GM23338 (cell line): ENCODE measurements at regions not wholly inside any gene's neighbourhood (a gene's known extent, or its start where the extent isn't known, plus 50 kb on each side); places are given as distances from the start of the nearest gene placed in this dataset.
"Not testable (repeated sequence)": the region's sequence is repeated elsewhere in the genome, so short reads cannot be mapped to it uniquely, and the experiment has no call there.

Experiments
- ATAC-seq: fragments of 200-7000 bp; cut with Tn5 transposase; 3 replicates; pipeline ENCODE4 v1.9.1; 2020
- DNase-seq: peaks from one replicate; pipeline ENCODE4 v3.0.0-alpha.2; 2015; ENCODE audit warnings: low spot score
- H2AFZ ChIP-seq: fragments of 200-600 bp; sonication (generic); 2 replicates; pipeline ENCODE4 v1.8.0; 2016; ENCODE audit warnings: antibody characterized with exemption, mild to moderate bottlenecking, moderate library complexity
- H3F3A ChIP-seq: fragments of 200-600 bp; sonication (generic); replicated peaks from 2 replicates; pipeline ENCODE4 v1.8.0; 2017; ENCODE audit warnings: antibody characterized with exemption, mixed run types, low read depth
- H3K27ac ChIP-seq: fragments of 200-600 bp; sonication (generic); 2 replicates; pipeline ENCODE4 v1.6.1; 2016; ENCODE audit warnings: low read depth
- H3K27me3 ChIP-seq: fragments of 200-600 bp; sonication (generic); 2 replicates; pipeline ENCODE4 v1.8.0; 2016; ENCODE audit warnings: mild to moderate bottlenecking, mixed run types, moderate library complexity; ENCODE audit not compliant: insufficient read depth
- H3K36me3 ChIP-seq: fragments of 200-600 bp; sonication (generic); 2 replicates; pipeline ENCODE4 v1.8.0; 2016; ENCODE audit warnings: mild to moderate bottlenecking; ENCODE audit not compliant: insufficient read depth
- H3K4me1 ChIP-seq: fragments of 200-600 bp; sonication (generic); 2 replicates; pipeline ENCODE4 v1.8.0; 2016; ENCODE audit warnings: mild to moderate bottlenecking, moderate library complexity; ENCODE audit not compliant: insufficient read depth
- H3K4me2 ChIP-seq: fragments of 200-600 bp; sonication (generic); 2 replicates; pipeline ENCODE4 v1.7.1; 2017; ENCODE audit warnings: mixed run types
- H3K4me3 ChIP-seq: fragments of 200-600 bp; sonication (generic); 2 replicates; pipeline ENCODE4 v1.6.1; 2016; ENCODE audit warnings: mixed run types
- H3K79me2 ChIP-seq: fragments of 200-600 bp; sonication (generic); replicated peaks from 2 replicates; pipeline ENCODE4 v1.8.0; 2017; ENCODE audit warnings: mild to moderate bottlenecking; ENCODE audit not compliant: insufficient read depth
- H3K9me2 ChIP-seq: fragments of 200-600 bp; sonication (generic); 2 replicates; pipeline ENCODE4 v1.8.0; 2017; ENCODE audit not compliant: insufficient read depth
- H4K20me1 ChIP-seq: fragments of 200-600 bp; sonication (generic); replicated peaks from 2 replicates; pipeline ENCODE4 v1.8.0; 2017; ENCODE audit warnings: mild to moderate bottlenecking; ENCODE audit not compliant: insufficient read depth
- H3K27ac Mint-ChIP-seq: 2 replicates; pipeline ENCODE4 v1.8.0; 2020; ENCODE audit warnings: inconsistent platforms, mild to moderate bottlenecking, moderate library complexity, mixed read lengths
- H3K27me3 Mint-ChIP-seq: 3 replicates; pipeline ENCODE4 v1.8.0; 2022; ENCODE audit warnings: low read depth, mild to moderate bottlenecking, moderate library complexity, mixed read lengths, inconsistent platforms; ENCODE audit not compliant: insufficient read depth, poor library complexity
- H3K36me3 Mint-ChIP-seq: 3 replicates; pipeline ENCODE4 v1.8.0; 2021; ENCODE audit warnings: low read depth, mild to moderate bottlenecking, inconsistent platforms, moderate library complexity, mixed read lengths
- H3K4me1 Mint-ChIP-seq: 3 replicates; pipeline ENCODE4 v1.8.0; 2020; ENCODE audit warnings: mild to moderate bottlenecking, inconsistent platforms, mixed read lengths
- H3K4me3 Mint-ChIP-seq: 3 replicates; pipeline ENCODE4 v1.8.0; 2021; ENCODE audit warnings: moderate library complexity, mild to moderate bottlenecking, inconsistent platforms, mixed read lengths
- H3K9me3 Mint-ChIP-seq: 3 replicates; pipeline ENCODE4 v1.8.0; 2020; ENCODE audit warnings: moderate library complexity, mild to moderate bottlenecking, inconsistent platforms, mixed read lengths
- ETS1 ChIP-seq: IDR thresholded peaks from 2 replicates; pipeline ENCODE4 v1.6.1; 2016; ENCODE audit warnings: antibody characterized with exemption
- EZH2 ChIP-seq: fragments of 200-600 bp; sonication (generic); IDR thresholded peaks from one replicate; pipeline ENCODE4 v1.8.0; 2017; ENCODE audit warnings: antibody characterized with exemption, mild to moderate bottlenecking, low read depth; ENCODE audit not compliant: unreplicated experiment
- EZH2phosphoT487 ChIP-seq: fragments of 200-600 bp; sonication (generic); IDR thresholded peaks from one replicate; pipeline ENCODE4 v1.8.1; 2018; ENCODE audit warnings: antibody characterized with exemption; ENCODE audit not compliant: unreplicated experiment
- JUNB ChIP-seq: IDR thresholded peaks from one replicate; pipeline ENCODE4 v1.6.1; 2016; ENCODE audit warnings: antibody characterized with exemption; ENCODE audit not compliant: unreplicated experiment
- STAT1 ChIP-seq: IDR thresholded peaks from one replicate; pipeline ENCODE4 v1.6.1; 2016; ENCODE audit warnings: antibody characterized with exemption; ENCODE audit not compliant: unreplicated experiment
- ZNF114 ChIP-seq: fragments of 250-450 bp; sonication (Bioruptor Pico); IDR thresholded peaks from 2 replicates; pipeline ENCODE4 v1.5.0; 2020; ENCODE audit warnings: mild to moderate bottlenecking, moderate library complexity
- ZNF331 ChIP-seq: fragments of 250-450 bp; sonication (Bioruptor Pico); IDR thresholded peaks from 2 replicates; pipeline ENCODE4 v1.5.0; 2020; ENCODE audit warnings: low read depth, mild to moderate bottlenecking, moderate library complexity

GRCh38 chr4:85128246-85129204 is 162.0 kb upstream of the WDFY3 start:
- H3K4me1 ChIP-seq = peaks cover 34% of the 10 kb centered on the region
- H3K9me2 ChIP-seq = no peaks in the 10 kb centered on the region
- DNase-seq (peak; percentile 20), ATAC-seq (peak; percentile 40)
- no peaks in the 10 kb centered on the region for H4K20me1 ChIP-seq
- TF ChIP-seq ZNF331 (CRISPR knock-in tag) = no peak
- H3K79me2 ChIP-seq = no peaks in the 10 kb centered on the region
- H3K4me1 Mint-ChIP-seq = peaks cover 29% of the 10 kb centered on the region
- H3K4me2 ChIP-seq = peak overlapping the region; percentile 68
- no peak overlapping the region for H3K4me3 Mint-ChIP-seq
- peaks cover 2% of the 10 kb centered on the region; the same call in 1 of the 3 replicates for H3K36me3 Mint-ChIP-seq
- peak overlapping the region; percentile 80 for H2AFZ ChIP-seq
- no peaks in the 10 kb centered on the region for H3K27me3 ChIP-seq
- no peaks in the 10 kb centered on the region for H3K36me3 ChIP-seq
- 0 out of 2 replicates have a peak overlapping the region, but pooled peaks have one; percentile 12 for H3K4me3 ChIP-seq
- H3K9me3 Mint-ChIP-seq = peaks cover 7% of the 10 kb centered on the region; the same call in 2 of the 3 replicates
- H3F3A ChIP-seq = no peaks in the 10 kb centered on the region; the same call in 1 of the 2 replicates
- no peak overlapping the region for H3K27ac ChIP-seq
- H3K27ac Mint-ChIP-seq = no peak overlapping the region
- peaks cover 2% of the 10 kb centered on the region for H3K27me3 Mint-ChIP-seq

GRCh38 chr4:85129354-85130125 is 163.1 kb upstream of the WDFY3 start:
- H3K27me3 Mint-ChIP-seq, H3K27ac ChIP-seq, H3K4me3 ChIP-seq, H3K79me2 ChIP-seq, H3F3A ChIP-seq, H3K9me3 Mint-ChIP-seq, H3K36me3 ChIP-seq, H4K20me1 ChIP-seq, H3K4me3 Mint-ChIP-seq, H3K27ac Mint-ChIP-seq, H3K27me3 ChIP-seq, H3K36me3 Mint-ChIP-seq, H3K9me2 ChIP-seq: not testable (repeated sequence)
- ATAC-seq (peak; percentile 13; the same call in 1 of the 3 replicates), DNase-seq (peak; percentile 25)
- Histone ChIP-seq H3K4me1 (peaks cover 34% of the 10 kb centered on the region), H3K4me2 (peak overlapping the region; percentile 55), H2AFZ (peak overlapping the region; percentile 66; the same call in 1 of the 2 replicates)
- H3K4me1 Mint-ChIP-seq = peaks cover 29% of the 10 kb centered on the region

GRCh38 chr4:85132117-85132516 is 165.6 kb upstream of the WDFY3 start:
- Mint-ChIP-seq H3K9me3 (peaks cover 7% of the 10 kb centered on the region; the same call in 2 of the 3 replicates), H3K4me1 (peaks cover 20% of the 10 kb centered on the region), H3K27me3 (no peaks in the 10 kb centered on the region), H3K27ac (no peak overlapping the region), H3K4me3 (no peak overlapping the region), H3K36me3 (peaks cover 2% of the 10 kb centered on the region; the same call in 1 of the 3 replicates)
- H3K27me3 ChIP-seq = no peaks in the 10 kb centered on the region
- H3F3A ChIP-seq = no peaks in the 10 kb centered on the region; the same call in 1 of the 2 replicates
- no peak overlapping the region for H3K4me2 ChIP-seq
- no peaks in the 10 kb centered on the region for H4K20me1 ChIP-seq
- no peak overlapping the region for H3K4me3 ChIP-seq
- no peaks in the 10 kb centered on the region for H3K79me2 ChIP-seq
- H3K4me1 ChIP-seq = peaks cover 21% of the 10 kb centered on the region
- H3K27ac ChIP-seq = no peak overlapping the region
- no peaks in the 10 kb centered on the region for H3K9me2 ChIP-seq
- ATAC-seq (no peak), DNase-seq (no peak)
- H3K36me3 ChIP-seq = no peaks in the 10 kb centered on the region
- no peak overlapping the region for H2AFZ ChIP-seq
- no peak for TF ChIP-seq JUNB
- TF ChIP-seq STAT1 = no peak
- no peak for TF ChIP-seq ETS1
- TF ChIP-seq EZH2 = no peak
- no peak for TF ChIP-seq EZH2phosphoT487
- TF ChIP-seq ZNF114 = no peak
